PC-9 (cell line): ENCODE measurements at regions not wholly inside any gene's neighbourhood (a gene's known extent, or its start where the extent isn't known, plus 50 kb on each side); places are given as distances from the start of the nearest gene placed in this dataset.

Experiments
- BruUV-seq: library from RNA; stranded (reverse); fragments of 400-500 nt; replicated peaks from 2 replicates; lab custom pipeline; 2021; lab: Mats Ljungman, UMichigan
- CTCF ChIA-PET: fragments of 300-600 bp; sonication (Branson Sonifier 250); formaldehyde crosslinking; loops from one replicate; lab custom pipeline; 2022; ENCODE audit warnings: antibody characterized with exemption; lab: Charles Lee
- POLR2A ChIA-PET: fragments of 300-600 bp; sonication (Branson Sonifier 250); formaldehyde crosslinking; loops from one replicate; lab custom pipeline; 2022; ENCODE audit warnings: antibody characterized with exemption; ENCODE audit not compliant: unreplicated experiment; lab: Charles Lee
- DNase-seq, 2 experiments: peaks; one replicate each; pipeline versions ENCODE4 v3.0.0 to v3.0.0-alpha.2; 2015 to 2022; ENCODE audit warnings: mixed read lengths in 1 of 2
- H2AFZ ChIP-seq: fragments of 200-600 bp; sonication (generic); 2 replicates; pipeline ENCODE4 v1.8.1; 2017; ENCODE audit warnings: antibody characterized with exemption
- H3F3A ChIP-seq: fragments of 200-600 bp; sonication (generic); 2 replicates; pipeline ENCODE4 v1.8.1; 2017; ENCODE audit warnings: antibody characterized with exemption, mild to moderate bottlenecking, low read depth; ENCODE audit not compliant: insufficient read depth
- H3K27ac ChIP-seq: fragments of 200-600 bp; sonication (generic); 2 replicates; pipeline ENCODE4 v1.6.1; 2016; ENCODE audit warnings: mixed run types
- H3K27me3 ChIP-seq: fragments of 200-600 bp; sonication (generic); 2 replicates; pipeline ENCODE4 v1.6.1; 2016; ENCODE audit warnings: low read depth, mixed run types; ENCODE audit not compliant: insufficient read depth
- H3K36me3 ChIP-seq: fragments of 200-600 bp; sonication (generic); 2 replicates; pipeline ENCODE4 v1.6.1; 2016; ENCODE audit warnings: low read depth, mixed run types
- H3K4me1 ChIP-seq: fragments of 200-600 bp; sonication (generic); replicated peaks from 2 replicates; pipeline ENCODE4 v1.6.1; 2016; ENCODE audit warnings: mixed run types; ENCODE audit not compliant: insufficient read depth
- H3K4me2 ChIP-seq: fragments of 200-600 bp; sonication (generic); 2 replicates; pipeline ENCODE4 v1.6.1; 2017; ENCODE audit warnings: mixed run types
- H3K4me3 ChIP-seq: fragments of 200-600 bp; sonication (generic); 2 replicates; pipeline ENCODE4 v1.6.1; 2016; ENCODE audit warnings: mixed run types
- H3K79me2 ChIP-seq: fragments of 200-600 bp; sonication (generic); 2 replicates; pipeline ENCODE4 v1.6.1; 2017; ENCODE audit warnings: low read depth, mixed run types
- H3K9me2 ChIP-seq: fragments of 200-600 bp; sonication (generic); 2 replicates; pipeline ENCODE4 v1.8.1; 2017; ENCODE audit warnings: mild to moderate bottlenecking; ENCODE audit not compliant: insufficient read depth
- H3K9me3 ChIP-seq: fragments of 200-600 bp; sonication (generic); 2 replicates; pipeline ENCODE4 v1.8.1; 2016; ENCODE audit warnings: low read depth; ENCODE audit not compliant: insufficient read depth
- H4K20me1 ChIP-seq: fragments of 200-600 bp; sonication (generic); 2 replicates; pipeline ENCODE4 v1.8.1; 2017; ENCODE audit not compliant: insufficient read depth
- CTCF ChIP-seq: fragments of 200-600 bp; sonication (generic); conservative IDR thresholded peaks from 2 replicates; pipeline ENCODE4 v1.6.1; 2017; ENCODE audit warnings: mixed run types, antibody characterized with exemption, mild to moderate bottlenecking, moderate library complexity
- EZH2 ChIP-seq: fragments of 200-600 bp; sonication (generic); IDR thresholded peaks from 2 replicates; pipeline ENCODE4 v1.8.0; 2017; ENCODE audit warnings: antibody characterized with exemption, low read depth
- intact Hi-C: fragments of 100-400 bp; cut with micrococcal nuclease; formaldehyde crosslinking; loops from one replicate; pipeline ENCODE4 v1.10.0; 2022; ENCODE audit not compliant: unreplicated experiment

- no peaks in the 10 kb centered on the region; the same call in 1 of the 2 replicates for H3K9me3 ChIP-seq
- intact Hi-C loops, result no loop called here
- ChIA-PET POLR2A (no interaction called here), CTCF (interaction anchor here (0.6 kb wide), 2 partner anchors 15 to 424 kb away, joined by 3 to 10 read pairs; no protein-coding TSS in a partner anchor)
- no peaks in the 10 kb centered on the region for H3K9me2 ChIP-seq
- no peaks in the 10 kb centered on the region for H3K79me2 ChIP-seq
- no peak for DNase-seq
- no peaks in the 10 kb centered on the region for H4K20me1 ChIP-seq
- H3K4me1 ChIP-seq, result peaks cover 12% of the 10 kb centered on the region; the same call in 1 of the 2 replicates
- H3K27ac ChIP-seq, result no peak overlapping the region
- H3K27me3 ChIP-seq, result no peaks in the 10 kb centered on the region
- H3K4me2 ChIP-seq, result no peak overlapping the region
- no TSS peak for BruUV-seq
- H2AFZ ChIP-seq, result no peak overlapping the region; the same call in 1 of the 2 replicates
- no peak for TF ChIP-seq CTCF
- no peak for TF ChIP-seq EZH2
- no peak overlapping the region for H3K4me3 ChIP-seq
- H3K36me3 ChIP-seq, result no peaks in the 10 kb centered on the region
- H3F3A ChIP-seq, result no peaks in the 10 kb centered on the region
These were observed 185.7 kb upstream of the ZPLD1 start for GRCh38 chr3:102248981-102249705.

- ChIA-PET CTCF (no interaction called here), POLR2A (no interaction called here)
- Histone ChIP-seq H2AFZ (no peak overlapping the region), H3K27ac (no peak overlapping the region), H3K79me2 (no peaks in the 10 kb centered on the region), H3K9me3 (no peaks in the 10 kb centered on the region), H3K36me3 (no peaks in the 10 kb centered on the region), H3K4me1 (no peaks in the 10 kb centered on the region), H3K27me3 (no peaks in the 10 kb centered on the region), H3F3A (no peaks in the 10 kb centered on the region), H4K20me1 (no peaks in the 10 kb centered on the region), H3K4me2 (no peak overlapping the region), H3K4me3 (no peak overlapping the region), H3K9me2 (no peaks in the 10 kb centered on the region; the same call in 1 of the 2 replicates)
- intact Hi-C loops, result no loop called here
- TF ChIP-seq CTCF (no peak), EZH2 (no peak)
- BruUV-seq, result no TSS peak
- DNase-seq, result no peak
These were observed 179.1 kb upstream of the ZPLD1 start for GRCh38 chr3:102255736-102256135.

- CTCF ChIA-PET, result no interaction called here
- Histone ChIP-seq H3K4me1 (no peaks in the 10 kb centered on the region), H3K27me3 (no peaks in the 10 kb centered on the region), H3K4me3 (no peak overlapping the region), H3K9me2 (no peaks in the 10 kb centered on the region; the same call in none of the 2 replicates), H3K79me2 (no peaks in the 10 kb centered on the region), H3K4me2 (no peak overlapping the region), H4K20me1 (no peaks in the 10 kb centered on the region), H3K9me3 (no peaks in the 10 kb centered on the region), H3K36me3 (no peaks in the 10 kb centered on the region), H3F3A (no peaks in the 10 kb centered on the region), H2AFZ (0 out of 2 replicates have a peak overlapping the region, but pooled peaks have one; percentile 2), H3K27ac (no peak overlapping the region)
- TF ChIP-seq EZH2, result no peak
- no peak for TF ChIP-seq CTCF
- POLR2A ChIA-PET, result no interaction called here
- intact Hi-C loops, result no loop called here
- no TSS peak for BruUV-seq
- DNase-seq, result no peak
These were observed 176.1 kb upstream of the ZPLD1 start for GRCh38 chr3:102258666-102259227.
